Dermis microvascular lymphatic vessel endothelial cell (primary cell): ENCODE measurements at regions not wholly inside any gene's neighbourhood (a gene's known extent, or its start where the extent isn't known, plus 50 kb on each side); places are given as distances from the start of the nearest gene placed in this dataset.
"Not testable (repeated sequence)": the region's sequence is repeated elsewhere in the genome, so short reads cannot be mapped to it uniquely, and the experiment has no call there.

ENCODE experiments used
- DNase-seq, 2 donors: peaks; one replicate each; pipeline versions ENCODE4 v3.0.0 to v3.0.0-alpha.2; 2010; ENCODE audit warnings: low read depth in 2 of 2

DNA sequence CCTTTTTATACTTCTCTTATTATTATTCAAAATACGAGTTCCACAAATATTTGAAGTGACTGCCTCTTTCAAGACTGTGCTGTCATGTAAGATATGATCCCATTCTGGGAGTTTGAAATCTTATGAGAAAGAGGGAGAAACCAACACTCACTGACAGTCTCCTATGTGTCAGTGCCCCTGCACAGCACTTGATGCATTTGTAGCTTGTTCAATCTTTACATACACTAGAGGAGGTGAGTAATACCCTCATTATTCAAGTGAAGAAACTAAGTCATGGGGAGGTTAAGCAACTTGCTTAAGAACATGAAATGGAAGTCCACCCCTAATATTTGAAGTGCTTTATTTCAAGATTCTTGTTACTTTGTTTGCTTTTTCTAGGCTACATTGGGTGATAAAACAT, 459.5 kb upstream of the FANCL start:
- DNase-seq: no peak

DNA sequence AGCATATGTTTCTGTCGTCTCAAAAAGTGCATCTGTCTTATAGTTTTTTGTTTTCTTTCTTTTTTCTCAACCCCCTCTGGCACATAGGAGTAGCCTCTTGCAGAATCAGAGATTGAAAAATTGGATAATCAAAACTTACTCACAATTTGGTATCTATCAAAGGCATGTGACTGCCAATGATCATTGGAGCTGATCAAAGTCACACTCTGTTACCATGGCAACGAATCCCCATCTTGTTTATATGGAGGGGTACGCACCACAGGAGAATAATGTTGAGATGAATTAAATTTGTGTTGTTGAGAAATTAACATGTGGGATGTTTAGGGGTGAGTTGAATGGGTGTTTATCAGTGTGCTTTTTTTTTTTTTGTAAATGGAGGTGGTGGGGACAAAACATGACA, 458.3 kb upstream of the FANCL start:
- DNase-seq: no peak

DNA sequence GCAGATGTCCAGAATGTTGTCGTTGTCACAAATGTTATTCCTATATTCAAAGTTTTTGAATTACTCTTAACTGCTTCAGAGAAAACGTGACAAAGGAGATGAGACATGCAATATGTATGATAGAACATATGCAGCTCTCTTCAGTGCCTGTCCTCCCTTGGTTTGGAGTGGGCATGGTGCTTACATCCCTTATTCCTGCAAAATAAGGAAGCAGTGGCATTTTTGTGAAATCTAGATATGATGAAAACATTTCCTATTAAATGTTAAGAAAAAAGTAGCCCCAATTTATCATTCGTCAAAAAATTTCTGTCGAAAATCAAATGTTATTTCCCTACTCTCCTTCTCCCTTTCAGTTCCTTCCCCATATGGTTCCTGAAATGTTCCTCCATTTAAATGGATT, 457.5 kb upstream of the FANCL start:
- DNase-seq: no peak

DNA sequence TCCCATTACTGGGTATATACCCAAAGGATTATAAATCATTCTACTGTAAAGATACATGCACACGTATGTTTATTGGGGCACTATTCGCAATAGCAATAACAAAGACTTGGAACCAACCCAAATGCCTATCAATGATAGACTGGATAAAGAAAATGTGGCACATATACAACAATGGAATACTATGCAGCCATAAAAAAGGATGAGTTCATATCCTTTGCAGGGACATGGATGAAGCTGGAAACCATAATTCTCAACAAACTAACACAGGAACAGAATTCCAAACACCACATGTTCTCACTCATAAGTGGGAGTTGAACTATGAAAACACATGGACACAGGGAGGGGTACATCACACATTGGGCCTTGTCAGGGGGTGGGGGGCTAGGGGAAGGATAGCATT, 453.0 kb upstream of the FANCL start:
- not testable (repeated sequence) for DNase-seq

DNA sequence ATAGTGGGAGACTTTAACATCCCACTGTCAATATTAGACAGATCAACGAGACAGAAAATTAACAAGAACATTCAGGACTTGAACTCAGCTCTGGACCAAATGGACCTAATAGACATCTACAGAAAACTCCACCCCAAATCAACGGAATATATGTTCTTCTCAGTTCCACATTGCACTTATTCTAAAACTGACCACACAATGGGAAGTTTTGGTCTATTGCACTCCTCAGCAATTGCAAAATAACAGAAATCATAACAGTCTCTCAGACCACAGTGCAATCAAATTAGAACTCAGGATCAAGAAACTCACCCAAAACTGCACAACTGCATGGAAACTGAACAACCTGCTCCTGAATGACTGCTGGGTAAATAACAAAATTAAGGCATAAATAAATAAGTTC, 449.9 kb upstream of the FANCL start:
- DNase-seq: not testable (repeated sequence)

DNA sequence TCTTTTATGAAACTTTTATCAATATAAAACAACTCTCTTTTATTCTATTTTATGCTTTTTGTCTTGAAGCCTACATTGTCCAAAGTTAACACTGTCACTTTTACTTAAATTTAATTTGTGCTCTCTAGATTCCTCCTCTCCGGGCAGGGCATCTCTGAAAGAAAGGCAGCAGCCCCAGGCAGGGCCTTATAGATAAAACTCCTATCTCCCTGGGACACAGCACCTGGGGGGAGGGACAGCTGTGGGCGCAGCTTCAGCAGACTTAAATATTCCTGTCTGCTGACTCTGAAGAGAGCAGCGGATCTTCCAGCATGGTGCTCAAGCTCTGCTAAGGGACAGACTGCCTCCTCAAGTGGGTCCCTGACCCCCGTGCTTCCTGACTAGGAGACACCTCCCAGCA, 447.7 kb upstream of the FANCL start:
- DNase-seq: no peak

DNA sequence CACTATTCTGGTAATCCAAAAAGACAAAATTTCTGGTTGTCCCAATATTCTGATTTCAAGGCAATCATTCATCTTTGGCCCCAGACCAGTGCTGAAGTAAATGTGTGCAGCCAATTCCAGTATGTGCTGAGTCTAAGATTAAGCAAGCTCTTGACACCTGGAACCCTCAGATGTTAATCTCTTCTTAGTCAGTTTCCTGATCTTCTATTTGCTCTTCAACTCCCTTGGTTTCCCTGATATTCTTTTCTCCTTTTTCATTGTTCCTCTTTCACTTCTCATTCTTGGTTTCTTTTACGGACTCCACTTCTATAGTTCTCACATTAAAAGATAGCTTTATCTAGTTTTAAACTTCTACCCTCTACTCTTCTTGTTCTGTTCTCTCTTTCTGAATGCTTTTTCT, 445.7 kb upstream of the FANCL start:
- DNase-seq: no peak

DNA sequence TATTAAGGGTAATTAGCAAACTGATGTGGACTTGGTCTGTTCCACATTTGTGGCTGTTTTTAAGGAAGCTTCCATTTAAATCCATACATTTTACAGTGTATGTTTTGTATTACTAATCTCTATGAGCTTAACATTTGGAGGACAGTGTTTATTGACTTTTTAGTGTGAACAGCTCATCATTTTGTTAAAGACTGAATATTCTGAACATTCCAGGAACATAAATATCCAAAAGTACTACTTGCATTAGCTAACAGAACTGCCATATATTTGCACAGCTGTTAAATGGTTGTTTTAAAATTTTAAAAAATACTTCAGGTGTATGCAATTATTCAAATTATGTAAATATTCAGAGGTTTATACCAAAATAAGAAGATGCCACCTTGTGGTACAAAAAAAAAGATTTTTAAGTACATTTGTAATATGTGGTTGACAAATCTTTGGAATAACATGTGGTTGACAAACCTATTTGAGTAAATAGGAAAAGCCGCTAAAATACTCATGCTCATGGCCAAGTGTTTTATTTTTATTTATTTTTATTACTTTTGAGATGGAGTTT, 439.7 kb upstream of the FANCL start:
- DNase-seq: peak in 1 of 2 donors; percentile 7

DNA sequence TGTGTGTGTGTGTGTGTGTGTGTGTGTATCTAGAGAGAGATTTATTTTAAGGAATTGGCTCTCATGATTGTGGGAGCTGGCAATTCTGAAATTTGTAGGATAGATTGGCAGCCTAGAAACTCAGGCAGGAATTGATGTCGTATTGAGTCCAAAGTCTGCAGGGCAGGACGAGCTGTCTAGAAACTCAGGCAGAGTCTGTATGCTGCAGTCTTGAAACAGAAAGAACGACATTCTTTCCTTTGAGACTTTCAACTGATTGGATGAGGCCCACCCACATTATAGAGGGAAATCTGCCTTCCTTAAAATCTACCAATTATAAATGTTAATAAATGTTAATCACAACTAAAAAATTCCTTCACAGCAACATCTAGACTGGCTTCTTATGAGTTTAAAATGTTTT, 436.6 kb upstream of the FANCL start:
- DNase-seq: no peak

DNA sequence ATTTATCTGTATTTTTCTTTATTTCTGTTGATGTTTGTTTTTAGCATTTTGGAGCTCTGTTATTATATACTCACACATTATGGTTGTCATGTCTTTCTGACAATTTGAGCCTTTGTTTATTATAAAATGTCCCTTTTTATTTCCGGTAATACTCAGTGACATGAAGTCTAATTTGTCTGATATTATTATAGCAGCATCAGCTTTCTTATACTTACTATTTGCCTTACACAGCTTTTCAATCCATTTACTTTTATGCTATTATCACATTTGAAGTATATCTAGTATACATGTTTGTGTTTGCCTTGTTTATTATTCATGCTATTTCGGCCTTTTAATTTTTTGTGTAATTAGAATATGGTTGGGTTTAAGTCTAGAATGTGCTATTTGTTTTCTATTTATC, 430.6 kb upstream of the FANCL start:
- no peak for DNase-seq

DNA sequence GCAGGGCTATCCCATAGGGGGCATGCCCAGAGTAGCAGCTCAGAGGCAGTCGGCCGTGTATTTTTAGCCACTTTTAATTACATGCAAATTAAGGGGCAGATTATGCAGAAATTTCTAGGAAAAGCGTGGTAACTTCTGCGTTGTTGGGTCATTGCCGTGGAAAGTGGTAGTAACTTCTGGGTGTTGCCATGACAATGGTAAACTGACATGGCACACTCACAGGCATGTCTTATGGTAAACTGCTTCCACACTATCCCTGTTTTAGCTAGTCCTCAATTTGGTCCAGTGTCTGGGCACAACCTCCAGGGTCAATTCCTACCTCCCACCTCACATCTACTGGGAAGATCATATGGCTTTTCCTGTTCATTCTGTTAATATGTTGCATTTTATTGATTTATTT, 428.9 kb upstream of the FANCL start:
- no peak for DNase-seq

DNA sequence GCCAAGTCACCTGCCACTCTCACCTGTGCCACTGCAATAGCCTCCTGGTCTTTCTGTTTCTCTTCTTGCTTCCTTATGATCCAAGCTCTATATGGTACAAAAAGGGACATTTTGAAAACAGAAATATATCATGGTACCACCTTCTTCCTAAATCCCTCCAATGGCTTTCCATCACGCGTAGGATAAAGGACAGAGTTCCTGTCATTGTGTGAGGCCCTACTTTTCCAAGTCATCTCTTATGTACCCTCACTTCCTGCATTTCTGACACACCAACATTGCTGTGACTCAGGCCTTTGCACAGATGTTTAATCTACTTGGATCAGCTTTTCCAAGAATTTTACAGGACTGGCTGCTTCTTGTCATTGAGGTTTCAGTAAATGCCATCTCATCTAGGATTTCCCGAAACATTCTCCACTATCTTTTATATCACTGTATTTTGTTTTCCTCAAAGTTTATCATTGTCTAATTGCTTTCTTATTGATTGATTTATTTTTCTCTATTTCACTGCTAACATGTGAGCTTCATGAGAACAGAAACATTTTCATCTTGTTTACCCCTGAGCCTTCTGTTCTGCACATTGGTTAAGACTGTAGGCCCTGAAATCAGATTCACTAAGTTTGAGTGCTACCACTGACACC, 426.1 kb upstream of the FANCL start:
- peak in 1 of 2 donors; percentile 2 for DNase-seq

DNA sequence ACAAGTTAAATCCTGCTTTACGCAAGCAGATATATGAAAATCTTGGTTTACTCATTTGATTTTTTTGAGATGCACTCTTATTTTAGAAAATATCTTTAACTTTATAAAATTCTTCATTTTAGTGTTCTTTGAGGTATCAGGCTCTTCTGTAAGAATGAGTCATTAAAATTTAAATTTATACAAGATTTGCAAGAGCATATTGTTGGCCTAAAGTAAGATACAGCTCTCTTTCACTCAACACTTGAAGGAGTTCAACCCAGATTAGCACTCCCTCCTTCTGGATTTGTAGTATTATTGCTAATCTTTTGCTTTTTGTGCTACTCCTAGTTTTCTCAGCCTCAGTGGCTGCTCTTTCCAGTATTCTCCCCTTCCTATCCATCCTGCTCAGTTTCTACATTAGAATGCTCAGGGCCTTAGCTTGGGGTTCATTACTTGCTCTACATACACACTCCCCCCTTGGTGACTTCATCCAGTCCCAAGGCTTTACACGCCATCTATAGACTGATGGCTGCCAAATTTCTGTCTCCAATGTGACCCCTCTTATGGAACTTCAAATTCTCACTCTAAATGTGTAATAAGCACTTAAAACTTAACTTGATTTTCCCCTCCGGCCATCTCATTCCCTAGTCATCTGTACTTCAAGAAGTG, 425.3 kb upstream of the FANCL start:
- DNase-seq: no peak

DNA sequence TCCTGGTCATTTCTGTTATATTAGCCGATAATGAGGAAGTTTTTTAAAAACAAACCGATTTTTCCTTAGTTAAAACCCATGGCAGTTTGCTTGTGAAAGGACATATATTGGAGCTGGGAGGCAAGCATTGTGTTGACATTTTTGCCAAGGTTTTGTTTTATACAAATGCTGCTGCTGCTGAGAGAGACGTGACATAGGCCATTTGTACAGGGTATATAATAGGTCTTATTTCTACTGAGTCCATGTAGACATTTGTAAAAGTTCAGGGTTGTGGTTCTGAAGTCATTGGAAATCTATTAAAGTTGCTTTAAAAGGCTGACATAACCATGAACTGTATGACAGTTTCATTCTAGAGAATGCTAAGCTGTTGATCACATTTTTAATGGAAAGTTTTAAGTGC, 424.0 kb upstream of the FANCL start:
- DNase-seq: no peak

DNA sequence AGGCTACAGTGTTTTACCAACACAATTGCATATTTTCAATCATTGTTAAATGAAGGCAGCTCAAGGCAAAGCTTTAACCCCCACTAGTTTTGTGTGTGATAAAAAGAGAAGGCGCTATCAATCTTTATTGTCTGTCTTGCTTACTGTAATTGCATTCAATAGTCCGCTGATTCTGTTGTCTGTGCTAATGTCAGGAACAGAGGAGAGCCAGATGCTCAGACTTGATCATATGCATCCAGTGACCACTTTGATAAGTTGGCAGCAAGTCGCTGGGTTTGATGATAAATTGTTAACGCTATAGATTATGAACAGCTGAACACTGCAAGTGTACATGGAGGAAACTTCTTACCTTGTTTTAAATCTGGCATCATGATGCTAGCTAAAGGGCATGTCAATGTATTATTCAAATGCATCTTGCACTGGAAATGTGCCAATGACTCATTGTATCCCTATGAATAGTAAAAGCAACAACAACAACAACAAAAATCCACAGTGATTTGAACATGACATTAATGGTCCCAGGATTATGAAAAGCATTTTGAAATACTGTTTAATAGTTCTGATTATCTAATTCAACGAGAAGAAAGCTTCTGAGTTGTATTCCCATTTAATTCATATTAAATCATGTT, 423.5 kb upstream of the FANCL start:
- no peak for DNase-seq

DNA sequence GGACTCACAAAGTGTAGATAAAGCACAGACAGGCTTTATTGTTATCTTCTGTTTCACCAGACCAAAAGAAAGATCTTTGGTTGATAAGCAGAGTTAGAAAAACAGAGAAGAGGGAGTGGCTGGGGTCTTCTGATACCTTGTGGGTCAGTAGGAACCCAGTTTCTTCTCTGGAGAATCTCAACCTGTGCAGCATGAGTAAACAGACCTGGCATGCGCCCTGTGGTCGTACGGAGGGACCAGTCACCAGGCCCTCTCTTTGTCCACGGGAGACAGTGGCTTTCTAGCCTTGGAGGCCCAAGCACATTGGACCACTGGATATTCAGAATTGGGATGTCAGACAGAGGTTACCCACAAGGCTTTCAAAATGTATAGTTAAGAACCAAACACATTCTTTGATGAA, 418.9 kb upstream of the FANCL start:
- DNase-seq: no peak

DNA sequence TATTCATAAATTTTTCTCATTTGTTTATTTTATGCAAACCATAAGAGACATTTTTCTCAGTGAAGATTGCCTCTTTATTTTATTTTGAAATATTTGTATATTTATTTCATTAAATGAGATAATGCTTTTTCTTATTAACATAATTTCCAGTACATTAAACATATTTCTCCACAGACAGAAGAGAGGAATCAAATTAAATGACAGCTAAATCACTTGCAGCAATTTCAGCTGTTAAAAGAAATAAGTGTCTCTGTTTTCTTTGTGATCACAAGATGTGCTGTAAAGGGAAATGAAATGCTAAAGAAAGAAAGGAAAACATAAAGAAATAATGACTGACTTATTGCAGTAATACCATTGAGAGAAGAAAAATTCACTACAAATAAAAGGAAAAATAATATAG, 414.0 kb upstream of the FANCL start:
- DNase-seq: no peak

DNA sequence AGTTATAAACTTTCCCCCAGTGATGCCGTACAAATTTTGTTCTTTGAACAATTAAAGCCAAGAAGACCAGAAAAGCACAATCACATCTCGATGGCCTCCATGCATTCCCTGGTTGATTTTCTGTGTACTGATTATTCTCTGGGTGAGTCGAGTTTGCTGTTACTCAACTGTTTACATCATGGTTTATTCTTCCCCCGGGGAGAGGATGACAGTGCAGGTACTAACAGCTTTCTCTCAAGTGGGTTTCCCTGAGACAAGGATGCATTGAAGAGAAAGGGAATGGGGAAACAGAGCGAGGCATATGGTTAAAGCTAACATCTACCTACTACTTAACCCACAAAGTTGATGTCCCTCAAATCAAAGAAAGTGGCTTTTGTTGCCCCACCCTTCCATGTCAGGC, 410.8 kb upstream of the FANCL start:
- DNase-seq: no peak

DNA sequence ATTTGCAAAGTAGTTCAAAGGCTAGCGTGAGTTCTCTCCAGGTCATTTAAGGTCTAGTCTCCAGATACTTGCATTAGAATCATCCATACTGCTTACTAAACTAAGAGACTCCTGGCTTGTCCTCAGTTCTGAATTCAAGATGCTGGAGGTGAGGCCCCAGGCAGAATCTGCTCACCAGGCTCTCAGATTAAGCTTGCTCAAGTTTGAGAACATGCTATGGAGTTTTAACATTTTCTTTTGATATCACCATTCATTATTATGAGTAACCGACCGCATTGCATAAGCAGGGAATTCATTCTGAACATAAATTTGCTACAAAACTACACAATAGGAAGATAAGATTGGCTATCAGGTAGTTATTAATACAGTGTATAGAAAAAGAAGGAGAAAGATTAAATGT, 409.7 kb upstream of the FANCL start:
- no peak for DNase-seq

DNA sequence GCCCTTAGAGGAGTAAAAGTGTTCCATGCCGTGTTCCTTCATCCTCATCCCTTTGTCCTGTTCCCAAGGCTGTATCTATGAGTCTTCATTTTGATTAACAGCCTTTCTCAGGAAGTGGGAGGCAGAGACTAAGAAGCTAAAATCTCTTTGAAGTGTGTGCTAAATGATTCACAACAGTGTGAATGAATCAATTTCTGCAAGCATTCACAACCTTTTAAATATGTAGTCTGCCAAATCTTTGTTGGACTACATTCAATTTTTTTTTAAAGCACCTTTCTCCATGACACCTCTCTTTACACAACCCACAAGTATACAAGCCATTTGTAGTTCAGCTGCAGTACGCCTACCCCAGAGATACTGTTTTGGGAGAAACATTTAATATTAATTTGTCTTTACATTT, 408.6 kb upstream of the FANCL start:
- no peak for DNase-seq

DNA sequence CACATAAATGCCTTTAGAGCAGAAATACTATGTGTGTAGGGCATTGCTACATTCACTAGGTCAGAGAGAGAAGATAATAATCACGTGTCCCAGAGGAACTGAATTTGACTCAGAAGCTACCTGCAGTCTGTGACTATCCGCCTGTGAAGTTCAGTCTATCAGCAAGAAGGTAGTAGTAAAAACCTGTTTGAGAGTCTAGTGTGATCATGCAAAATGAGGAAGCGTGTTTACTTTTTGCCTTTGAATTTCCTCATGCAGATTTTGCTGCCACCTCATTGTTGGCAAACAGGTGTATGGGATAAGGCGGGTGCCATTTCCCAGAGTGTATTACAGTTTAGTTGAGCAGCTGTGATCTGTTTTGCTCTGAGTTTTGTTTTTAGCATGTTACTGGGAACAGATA, 403.9 kb upstream of the FANCL start:
- no peak for DNase-seq

DNA sequence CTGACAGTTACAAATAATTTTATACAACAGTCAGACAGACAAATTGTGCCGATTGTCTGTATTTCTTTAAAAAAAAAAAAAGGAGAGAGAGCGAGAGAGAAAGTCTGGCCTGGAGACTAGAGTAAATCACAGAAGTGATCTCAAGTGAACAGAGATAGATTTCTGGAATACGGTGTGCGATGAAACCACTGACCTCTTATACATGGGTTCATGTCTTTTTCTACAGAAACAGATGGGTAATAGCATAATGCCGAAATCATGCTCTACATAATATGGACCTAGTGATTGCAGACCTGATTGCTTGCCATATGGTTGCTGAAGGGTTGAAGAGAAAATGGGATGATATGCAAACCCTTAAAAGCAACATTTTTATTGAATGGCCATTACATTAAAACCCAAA, 403.3 kb upstream of the FANCL start:
- DNase-seq: no peak

DNA sequence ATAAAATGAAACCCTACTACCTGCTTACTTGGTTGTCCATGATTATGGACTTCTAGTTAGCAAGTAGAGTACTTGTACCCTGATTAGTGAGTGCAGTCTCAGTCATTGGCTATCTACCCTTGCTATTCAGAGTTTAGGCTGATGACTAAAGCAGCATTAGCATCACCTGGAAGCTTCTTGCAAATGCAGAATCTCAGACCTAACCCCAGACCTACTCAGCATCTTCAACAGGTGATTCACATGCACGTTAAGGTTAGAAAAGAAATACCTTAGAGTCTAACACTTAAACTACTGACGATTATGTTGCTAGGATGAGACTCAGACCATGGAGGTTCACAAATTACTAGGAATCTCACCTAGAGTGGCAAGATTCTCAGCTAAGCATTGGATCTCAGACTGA, 399.9 kb upstream of the FANCL start:
- no peak for DNase-seq
